Adipocyte (in vitro differentiated cells): ENCODE measurements at regions not wholly inside any gene's neighbourhood (a gene's known extent, or its start where the extent isn't known, plus 50 kb on each side); places are given as distances from the start of the nearest gene placed in this dataset.
A peak's percentile ranks its signal among the peaks of the same experiment; 100 is the strongest.
"Not testable (repeated sequence)": the region's sequence is repeated elsewhere in the genome, so short reads cannot be mapped to it uniquely, and the experiment has no call there.

Source experiments
- DNase-seq: peaks from one replicate; pipeline ENCODE4 v3.0.0-alpha.2; 2015; ENCODE audit warnings: low read depth
- H3K27me3 ChIP-seq: replicated peaks from 2 replicates; pipeline ENCODE4 v1.7.0; 2013; ENCODE audit warnings: mild to moderate bottlenecking, low read length, moderate library complexity; ENCODE audit not compliant: control insufficient read depth, insufficient read depth
- H3K36me3 ChIP-seq: 2 replicates; pipeline ENCODE4 v1.7.0; 2013; ENCODE audit warnings: low read length, mild to moderate bottlenecking, moderate library complexity; ENCODE audit not compliant: control insufficient read depth, insufficient read depth, severe bottlenecking
- H3K4me1 ChIP-seq: 2 replicates; pipeline ENCODE4 v1.7.0; 2013; ENCODE audit warnings: mild to moderate bottlenecking, low read length, moderate library complexity; ENCODE audit not compliant: control insufficient read depth, insufficient read depth
- H3K4me3 ChIP-seq: 2 replicates; pipeline ENCODE4 v1.7.0; 2013; ENCODE audit warnings: mild to moderate bottlenecking, low read length, moderate library complexity
- H3K9ac ChIP-seq: 2 replicates; pipeline ENCODE4 v1.7.0; 2013; ENCODE audit warnings: mild to moderate bottlenecking, low read length, moderate library complexity
- H3K9me3 ChIP-seq: 2 replicates; pipeline ENCODE4 v1.7.0; 2013; ENCODE audit warnings: mild to moderate bottlenecking, low read length, moderate library complexity; ENCODE audit not compliant: control insufficient read depth

GRCh38 chr3:194034346-194035336 lies 101.3 kb upstream of the HES1 start:
- Histone ChIP-seq H3K9me3 (no peaks in the 10 kb centered on the region), H3K27me3 (peaks cover 58% of the 10 kb centered on the region), H3K36me3 (no peaks in the 10 kb centered on the region), H3K9ac (no peak overlapping the region), H3K4me3 (no peak overlapping the region), H3K4me1 (no peaks in the 10 kb centered on the region)
- DNase-seq: no peak

GRCh38 chr3:194035406-194036138 lies 100.4 kb upstream of the HES1 start:
- H3K9me3 ChIP-seq: no peaks in the 10 kb centered on the region
- H3K36me3 ChIP-seq: no peaks in the 10 kb centered on the region
- no peak for DNase-seq
- H3K27me3 ChIP-seq: peaks cover 53% of the 10 kb centered on the region
- no peak overlapping the region for H3K4me3 ChIP-seq
- H3K9ac ChIP-seq: no peak overlapping the region
- no peaks in the 10 kb centered on the region for H3K4me1 ChIP-seq

DNA sequence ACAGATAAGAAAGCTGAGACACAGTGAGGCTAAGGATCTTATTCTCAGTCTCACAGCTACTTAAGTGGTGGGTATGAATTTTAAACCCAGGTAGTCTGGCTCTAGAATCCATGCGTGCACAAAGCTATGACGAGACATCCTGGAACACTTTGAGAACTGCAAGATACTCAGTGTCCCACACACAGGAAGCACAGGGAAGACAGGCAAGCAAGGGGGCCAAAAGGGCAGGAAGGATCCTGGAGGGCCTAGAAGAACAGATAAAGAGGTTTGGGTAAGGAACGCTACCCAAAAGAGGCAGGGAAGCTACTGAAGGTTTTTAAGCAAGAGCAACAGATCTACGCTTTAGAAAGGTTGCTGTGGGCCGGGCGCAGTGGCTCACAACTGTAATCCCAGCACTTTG lies 99.1 kb upstream of the HES1 start:
- Histone ChIP-seq H3K9ac (no peak overlapping the region), H3K27me3 (peaks cover 48% of the 10 kb centered on the region), H3K9me3 (no peaks in the 10 kb centered on the region), H3K4me3 (no peak overlapping the region), H3K36me3 (no peaks in the 10 kb centered on the region), H3K4me1 (no peaks in the 10 kb centered on the region)
- DNase-seq: no peak

- not testable (repeated sequence) for H3K9me3 ChIP-seq, H3K9ac ChIP-seq, DNase-seq, H3K4me3 ChIP-seq, H3K4me1 ChIP-seq, H3K36me3 ChIP-seq
- H3K27me3 ChIP-seq: peaks cover 33% of the 10 kb centered on the region
Observed at GRCh38 chr3:194038346-194038745, 97.6 kb upstream of the HES1 start.

DNA sequence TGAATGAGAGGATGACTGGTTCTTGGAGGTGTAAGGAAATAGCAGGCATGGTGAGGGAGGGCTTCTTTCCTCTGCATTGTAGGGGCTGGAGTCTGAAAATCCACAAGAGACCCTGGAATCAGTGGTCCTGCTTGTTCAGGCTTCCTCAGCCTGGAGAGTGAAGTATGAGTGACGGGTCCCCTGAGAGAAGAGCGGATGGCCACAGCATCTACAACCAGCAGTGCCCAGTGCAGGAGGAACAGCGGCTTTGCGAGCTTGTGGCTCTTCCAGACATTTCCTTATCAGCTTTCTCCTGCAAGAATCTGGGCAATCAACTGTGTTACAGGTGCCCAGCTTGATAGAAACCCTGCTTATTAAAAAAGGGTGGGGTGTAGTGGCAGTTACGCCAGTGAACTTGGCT lies 97.0 kb upstream of the HES1 start:
- Histone ChIP-seq H3K9ac (no peak overlapping the region), H3K36me3 (no peaks in the 10 kb centered on the region), H3K4me1 (no peaks in the 10 kb centered on the region), H3K9me3 (no peaks in the 10 kb centered on the region), H3K27me3 (peaks cover 27% of the 10 kb centered on the region), H3K4me3 (no peak overlapping the region)
- DNase-seq: no peak

DNA sequence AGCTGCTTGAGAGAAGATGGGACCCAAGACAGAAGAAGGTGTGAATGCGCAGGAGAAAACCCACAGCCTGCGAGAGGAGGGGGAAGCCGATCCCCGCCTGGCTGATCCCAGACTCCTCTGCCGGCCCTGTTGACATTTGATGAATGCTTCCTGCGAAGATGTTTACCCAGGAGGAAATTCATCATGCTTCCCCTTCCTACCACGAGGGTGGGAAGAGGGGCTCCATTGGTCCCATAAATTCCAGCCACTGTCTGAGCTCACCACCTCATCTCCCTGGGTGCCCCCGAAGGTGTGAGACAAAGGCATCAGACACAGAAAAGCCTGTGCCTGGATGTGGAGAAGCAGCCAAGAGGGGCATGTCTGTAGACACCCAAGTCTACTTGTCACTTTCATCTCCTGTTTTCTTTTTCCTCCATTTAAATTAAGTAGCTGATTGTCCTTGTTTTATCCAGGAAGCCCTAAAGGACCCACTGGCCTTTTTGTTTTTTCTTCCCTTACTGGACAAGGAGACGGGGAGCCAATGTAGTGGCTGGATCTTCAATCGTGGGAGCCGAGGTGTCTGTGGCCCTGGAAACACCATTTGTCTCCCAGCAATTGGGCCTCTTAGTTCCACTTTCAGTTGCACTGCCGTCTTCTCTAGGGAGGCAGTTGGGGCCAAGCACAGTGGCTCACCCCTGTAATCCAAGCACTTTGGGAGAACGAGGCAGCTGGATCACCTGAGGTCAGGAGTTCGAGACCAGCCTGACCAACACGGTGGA lies 95.3 kb upstream of the HES1 start:
- Histone ChIP-seq H3K27me3 (peaks cover 32% of the 10 kb centered on the region), H3K9me3 (no peaks in the 10 kb centered on the region), H3K36me3 (no peaks in the 10 kb centered on the region), H3K9ac (no peak overlapping the region), H3K4me1 (no peaks in the 10 kb centered on the region), H3K4me3 (no peak overlapping the region)
- DNase-seq: no peak

GRCh38 chr3:194042927-194043326 lies 93.0 kb upstream of the HES1 start:
- no peaks in the 10 kb centered on the region for H3K9me3 ChIP-seq
- H3K4me1 ChIP-seq: peaks cover 3% of the 10 kb centered on the region
- no peak overlapping the region for H3K9ac ChIP-seq
- H3K36me3 ChIP-seq: no peaks in the 10 kb centered on the region
- H3K4me3 ChIP-seq: no peak overlapping the region
- peak; percentile 56 for DNase-seq
- H3K27me3 ChIP-seq: peaks cover 29% of the 10 kb centered on the region

GRCh38 chr3:194043516-194043915 lies 92.4 kb upstream of the HES1 start:
- no peaks in the 10 kb centered on the region for H3K9me3 ChIP-seq
- DNase-seq: peak; percentile 56
- H3K4me1 ChIP-seq: peaks cover 3% of the 10 kb centered on the region
- no peak overlapping the region for H3K4me3 ChIP-seq
- H3K9ac ChIP-seq: no peak overlapping the region
- peaks cover 28% of the 10 kb centered on the region for H3K27me3 ChIP-seq
- no peaks in the 10 kb centered on the region for H3K36me3 ChIP-seq

GRCh38 chr3:194045289-194045688 lies 90.7 kb upstream of the HES1 start:
- DNase-seq: no peak
- Histone ChIP-seq H3K9me3 (peaks cover 4% of the 10 kb centered on the region), H3K4me3 (no peak overlapping the region), H3K36me3 (no peaks in the 10 kb centered on the region), H3K4me1 (peaks cover 3% of the 10 kb centered on the region), H3K9ac (no peak overlapping the region), H3K27me3 (peaks cover 31% of the 10 kb centered on the region)

DNA sequence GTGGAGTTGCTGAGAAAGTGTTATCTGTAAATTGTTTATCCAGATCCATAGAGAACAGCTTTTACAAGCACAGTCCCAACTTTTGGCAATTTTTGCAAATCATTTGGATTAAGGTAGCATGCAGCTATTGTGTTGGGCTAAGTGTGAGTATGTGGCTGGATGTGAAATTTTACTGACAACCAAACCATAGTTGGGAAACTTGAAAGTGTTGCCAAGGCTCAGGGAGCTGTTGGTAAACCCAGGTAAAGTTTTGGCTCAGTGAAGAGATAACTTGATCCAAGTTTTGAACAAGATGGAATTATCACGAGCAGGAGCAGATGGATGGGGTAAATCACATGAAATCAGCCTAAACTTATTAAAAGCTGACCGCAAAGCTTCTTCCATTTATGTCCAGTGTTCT lies 90.0 kb upstream of the HES1 start:
- Histone ChIP-seq H3K36me3 (no peaks in the 10 kb centered on the region), H3K4me3 (no peak overlapping the region), H3K4me1 (peaks cover 3% of the 10 kb centered on the region), H3K9me3 (peaks cover 10% of the 10 kb centered on the region), H3K9ac (no peak overlapping the region), H3K27me3 (peaks cover 25% of the 10 kb centered on the region)
- DNase-seq: no peak

- peaks cover 3% of the 10 kb centered on the region for H3K4me1 ChIP-seq
- no peak overlapping the region for H3K9ac ChIP-seq
- peaks cover 16% of the 10 kb centered on the region for H3K9me3 ChIP-seq
- H3K27me3 ChIP-seq: peaks cover 23% of the 10 kb centered on the region
- H3K36me3 ChIP-seq: no peaks in the 10 kb centered on the region
- DNase-seq: no peak
- no peak overlapping the region for H3K4me3 ChIP-seq
Observed at GRCh38 chr3:194046531-194046930, 89.4 kb upstream of the HES1 start.
